T-helper 1 cell (primary cell): ENCODE measurements at regions not wholly inside any gene's neighbourhood (a gene's known extent, or its start where the extent isn't known, plus 50 kb on each side); places are given as distances from the start of the nearest gene placed in this dataset.

ENCODE experiments used
- DNase-seq, 5 donors: peaks; one replicate each; pipeline ENCODE4 v3.0.0-alpha.2; 2012 to 2020

GRCh38 chr7:15977663-15978062 is 291.2 kb upstream of the MEOX2 start:
- no peak for DNase-seq

GRCh38 chr7:15972862-15973275 is 286.4 kb upstream of the MEOX2 start:
- no peak for DNase-seq

- DNase-seq, result no peak
These were observed 281.1 kb upstream of the MEOX2 start for GRCh38 chr7:15967551-15967950.

DNA sequence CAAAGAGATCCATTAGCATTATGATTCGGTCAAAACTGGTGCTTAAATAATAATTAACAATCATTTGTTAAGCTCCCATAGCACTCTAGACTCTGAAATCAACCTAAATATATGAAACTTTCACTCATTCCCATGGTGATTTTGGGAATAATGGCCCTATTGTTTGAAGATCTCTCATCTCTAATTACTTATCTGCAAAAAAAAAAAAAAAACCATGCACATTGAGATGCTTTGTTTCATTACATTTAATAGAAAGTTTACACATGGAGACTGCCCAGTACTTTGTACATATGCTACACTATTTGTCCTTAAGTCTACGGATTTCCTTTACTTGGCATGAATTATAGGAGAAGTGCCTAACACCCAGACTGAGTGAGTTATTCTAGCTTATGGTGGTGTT is 280.6 kb upstream of the MEOX2 start:
- no peak for DNase-seq

- no peak for DNase-seq
These were observed 276.7 kb upstream of the MEOX2 start for GRCh38 chr7:15963206-15963605.

GRCh38 chr7:15954671-15955354 is 268.3 kb upstream of the MEOX2 start:
- DNase-seq, result no peak

- DNase-seq, result no peak
These were observed 263.8 kb upstream of the MEOX2 start for GRCh38 chr7:15950299-15950698.

DNA sequence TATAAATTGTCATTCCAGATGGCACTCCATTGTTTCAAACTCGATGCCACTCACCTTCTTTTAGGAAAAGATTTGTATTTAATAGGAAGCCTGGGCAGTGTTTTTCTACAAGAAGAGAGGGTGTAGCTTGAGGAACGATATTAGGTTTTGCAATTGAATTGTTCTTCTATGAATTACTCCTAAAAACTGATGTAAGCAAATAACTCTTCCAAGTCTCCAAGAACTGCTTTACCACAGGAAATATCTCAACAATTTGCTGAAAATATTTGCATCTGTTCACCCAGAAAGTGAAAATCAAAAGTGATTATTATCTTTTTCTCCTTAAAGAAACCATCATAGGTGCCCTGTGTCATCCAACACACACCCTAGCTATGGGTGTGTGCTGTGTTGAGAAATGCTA is 261.3 kb upstream of the MEOX2 start:
- no peak for DNase-seq

DNA sequence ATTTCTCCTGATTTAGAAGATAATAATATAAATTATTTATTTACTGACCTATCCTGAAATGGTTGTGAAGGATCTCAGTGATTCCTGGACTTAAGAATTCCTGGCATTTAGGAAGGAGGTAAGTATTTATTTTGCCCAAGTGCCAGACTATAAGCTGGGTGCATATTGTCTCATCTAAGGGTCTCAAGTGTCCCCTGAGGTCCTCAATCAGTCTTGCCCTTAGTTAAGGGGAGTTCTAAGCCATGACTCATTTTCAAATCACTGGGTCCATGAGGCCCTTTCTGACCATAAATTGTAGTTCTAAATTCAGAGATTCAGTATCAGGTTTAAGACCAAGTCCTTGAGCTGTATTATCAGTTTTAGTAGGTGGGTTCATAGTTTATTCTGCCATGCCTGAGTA is 251.6 kb upstream of the MEOX2 start:
- no peak for DNase-seq

DNA sequence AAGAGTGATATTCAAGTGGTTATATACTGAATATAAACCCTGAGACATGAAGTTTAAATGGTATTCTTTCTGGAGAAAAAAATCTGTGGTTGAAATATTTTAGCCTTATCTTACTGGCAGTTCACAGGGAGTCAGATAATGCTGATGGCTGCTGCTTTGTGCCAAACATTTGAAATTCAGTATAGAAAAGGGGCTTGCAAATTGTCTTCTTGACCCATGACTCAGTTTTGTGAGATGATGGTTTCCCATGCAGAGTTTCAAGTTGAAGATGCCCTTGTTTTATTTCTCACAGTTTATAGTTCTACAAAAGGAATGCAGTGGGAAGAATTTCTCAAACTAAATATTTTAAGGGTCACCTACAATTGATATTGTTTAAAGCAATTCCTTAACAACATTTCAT is 251.1 kb upstream of the MEOX2 start:
- no peak for DNase-seq

GRCh38 chr7:15936991-15937390 is 250.5 kb upstream of the MEOX2 start:
- DNase-seq, result no peak

DNA sequence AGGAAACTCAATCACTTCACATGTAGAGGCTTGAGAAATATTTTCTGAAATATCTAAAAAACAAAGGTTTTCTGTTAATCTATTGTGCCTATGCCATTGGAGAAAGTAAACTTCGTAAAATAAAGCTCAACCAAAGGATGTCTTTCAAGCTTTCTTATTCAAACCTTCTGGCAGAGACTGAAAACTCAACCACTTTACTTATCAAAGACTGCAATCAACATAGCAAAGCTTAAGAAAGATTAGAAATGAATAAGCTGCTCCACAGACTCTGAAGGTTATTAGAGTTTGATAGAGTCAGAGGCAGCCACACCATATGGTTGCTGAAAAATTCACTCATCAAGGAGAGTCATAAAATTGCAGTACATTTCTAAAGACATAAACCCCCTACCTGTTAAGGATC is 245.8 kb upstream of the MEOX2 start:
- DNase-seq, result no peak

GRCh38 chr7:15929411-15929810 is 242.9 kb upstream of the MEOX2 start:
- no peak for DNase-seq

GRCh38 chr7:15925608-15926007 is 239.1 kb upstream of the MEOX2 start:
- no peak for DNase-seq

DNA sequence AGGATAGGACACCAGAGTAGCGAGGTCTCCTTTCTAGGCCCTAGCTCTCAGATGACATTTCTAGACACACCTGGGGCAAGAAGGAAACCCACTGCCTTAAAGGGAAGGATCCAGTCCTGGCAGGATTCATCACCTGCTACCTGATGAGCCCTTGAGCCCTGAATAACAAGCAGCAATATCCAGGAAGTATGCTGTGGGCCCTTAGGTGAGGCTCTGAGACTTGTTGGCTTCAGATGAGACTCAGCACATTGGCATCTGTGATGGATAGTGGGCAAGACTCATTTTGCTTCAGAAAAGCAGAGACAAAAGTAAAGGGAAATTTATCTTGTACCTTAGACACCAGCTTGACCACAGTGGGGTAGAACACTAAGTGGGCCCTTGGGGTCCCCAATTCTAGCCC is 238.4 kb upstream of the MEOX2 start:
- no peak for DNase-seq

- DNase-seq, result no peak
These were observed 235.5 kb upstream of the MEOX2 start for GRCh38 chr7:15922002-15922401.

DNA sequence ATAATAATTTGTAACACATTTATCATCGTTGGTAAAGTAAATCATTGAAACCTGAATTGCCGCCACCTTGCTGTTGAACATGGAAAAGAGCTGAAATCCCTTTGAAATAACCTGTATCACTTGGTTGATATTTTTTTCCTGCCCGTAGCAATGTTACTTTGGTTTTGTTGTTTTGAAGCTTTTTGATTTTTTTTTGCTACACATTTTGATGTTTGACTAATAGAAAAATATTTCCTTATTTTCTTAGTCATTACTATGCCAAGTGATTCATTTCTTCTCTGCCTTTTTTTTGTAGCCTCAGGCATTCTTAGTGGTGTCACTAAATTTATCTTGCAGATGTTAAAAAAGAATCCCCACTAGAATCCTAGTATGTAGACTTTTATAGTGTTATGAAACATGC is 235.1 kb upstream of the MEOX2 start:
- no peak for DNase-seq

GRCh38 chr7:15920953-15921352 is 234.5 kb upstream of the MEOX2 start:
- DNase-seq, result no peak

DNA sequence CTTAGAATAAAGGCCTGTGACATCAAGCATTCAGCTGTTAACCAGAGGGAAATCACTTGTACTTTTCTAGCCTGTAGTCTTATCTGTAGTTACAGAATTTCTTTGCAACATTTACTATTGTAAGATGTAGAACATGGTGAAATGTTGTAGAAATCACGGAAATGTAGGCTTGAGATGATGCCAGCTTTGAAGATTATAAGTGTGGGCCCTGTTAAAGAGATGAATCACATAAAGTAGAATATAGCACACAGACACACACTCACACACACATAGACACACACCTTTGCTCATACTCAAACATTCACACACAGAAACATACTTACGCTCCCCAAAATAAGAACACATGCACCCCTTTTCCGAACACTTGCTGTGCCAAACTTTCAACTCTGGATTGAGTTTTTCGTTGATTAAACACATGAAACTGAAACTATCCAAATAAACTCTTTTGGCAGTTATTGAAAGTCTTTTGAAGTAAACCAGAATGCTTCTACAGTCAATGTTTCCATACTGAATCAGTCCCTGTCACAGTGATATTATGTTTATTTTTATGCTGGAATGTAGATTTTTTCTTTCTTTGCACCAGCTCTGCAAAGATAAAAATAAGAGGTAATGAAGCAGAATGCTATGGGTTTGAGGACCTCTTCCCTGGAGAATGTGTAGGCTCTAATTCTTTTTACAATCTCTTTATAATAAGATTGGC is 230.3 kb upstream of the MEOX2 start:
- no peak for DNase-seq

DNA sequence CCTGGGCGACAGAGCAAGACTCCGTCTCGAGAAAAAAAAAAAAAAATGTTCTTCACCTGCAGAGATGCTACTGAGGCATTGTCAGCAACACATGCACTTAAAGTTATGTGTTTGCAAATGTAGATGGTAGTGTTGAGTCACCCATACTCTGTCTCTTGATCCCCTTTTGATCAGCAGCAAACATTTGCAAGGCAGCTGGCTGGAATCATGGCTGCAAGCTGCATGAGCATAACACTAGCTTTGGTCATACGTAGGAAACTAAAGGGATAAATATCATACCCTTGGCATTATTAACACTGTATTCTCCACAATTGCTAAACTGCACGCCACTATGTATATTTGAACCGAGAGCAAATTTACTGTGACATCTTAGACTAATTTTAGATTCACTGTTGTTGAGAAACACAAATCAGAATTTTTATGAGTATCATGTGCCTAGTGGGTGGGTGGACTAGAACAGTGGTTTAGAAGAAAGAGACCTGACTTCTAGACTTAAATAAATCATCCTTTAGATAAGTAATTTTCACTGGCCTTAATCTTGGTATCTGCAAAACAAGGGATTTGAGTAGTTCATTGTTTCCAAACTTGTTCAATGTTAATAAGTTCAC is 229.3 kb upstream of the MEOX2 start:
- no peak for DNase-seq

DNA sequence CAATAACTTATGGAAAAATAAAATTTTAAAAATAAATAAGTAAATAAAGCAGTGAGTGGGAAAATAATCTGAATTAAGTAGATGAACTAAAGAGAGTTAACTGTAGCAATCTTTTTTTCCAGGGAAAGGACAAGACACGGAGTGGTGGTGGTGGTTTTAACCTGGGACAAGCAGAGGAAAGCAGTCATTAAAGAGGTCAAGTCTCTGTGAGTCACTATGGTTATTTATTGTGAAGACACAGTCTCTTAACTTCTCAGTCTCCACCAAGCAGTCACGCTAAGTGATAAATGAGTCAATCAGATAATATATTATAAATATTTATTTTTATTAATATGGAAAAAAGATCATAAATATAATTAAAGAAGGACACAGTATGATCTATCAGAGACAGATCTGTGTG is 228.1 kb upstream of the MEOX2 start:
- DNase-seq, result no peak

- DNase-seq, result no peak
These were observed 220.0 kb upstream of the MEOX2 start for GRCh38 chr7:15906436-15906835.

DNA sequence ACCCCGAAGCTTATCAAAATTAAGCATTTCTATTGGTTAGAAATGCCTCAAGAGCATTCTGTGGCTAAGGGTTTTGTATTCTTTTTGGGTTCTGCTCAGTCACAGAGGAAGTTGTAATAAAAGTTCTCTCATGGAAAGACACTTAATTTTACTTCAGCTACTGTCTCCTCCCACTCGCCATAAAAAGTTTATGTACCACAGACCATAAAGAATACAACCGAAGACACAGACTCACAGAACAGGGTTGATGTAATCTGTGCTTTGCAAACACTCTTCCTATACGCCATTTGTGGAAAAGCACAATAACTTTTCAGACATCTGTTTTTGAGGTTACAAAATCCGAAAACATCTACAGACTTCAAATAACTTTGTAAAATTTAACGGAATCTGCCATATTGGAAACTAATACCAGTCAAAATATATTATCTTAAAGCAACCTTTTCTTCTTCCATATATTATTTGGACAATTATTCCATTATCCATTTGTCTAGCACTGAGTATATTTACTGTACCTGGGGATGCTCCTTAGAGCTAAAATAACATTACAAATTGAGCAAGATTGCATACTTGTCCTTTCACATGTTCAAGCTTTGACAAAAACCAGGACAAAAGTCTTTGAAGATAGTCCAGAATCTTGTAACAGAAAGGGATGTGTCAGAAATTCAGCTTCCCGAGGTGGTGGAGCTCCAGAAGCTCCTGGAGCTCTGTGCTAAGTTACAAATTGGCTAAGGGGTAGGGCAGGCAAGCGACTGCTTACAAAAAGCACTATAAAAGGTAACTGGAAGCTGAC is 219.0 kb upstream of the MEOX2 start:
- no peak for DNase-seq
